Left hindlimb (tissue), 1 donor: ENCODE measurements at regions not wholly inside any gene's neighbourhood (a gene's known extent, or its start where the extent isn't known, plus 50 kb on each side); places are given as distances from the start of the nearest gene placed in this dataset.

Source experiments
- DNase-seq: peaks from one replicate; pipeline ENCODE4 v3.0.0-alpha.2; 2018

GRCh38 chr2:173590276-173590861 lies 235.7 kb downstream of the CDCA7 start:
- peak; percentile 79 for DNase-seq

- no peak for DNase-seq
These were observed 238.4 kb downstream of the CDCA7 start for GRCh38 chr2:173593109-173593508.

- DNase-seq: no peak
These were observed 241.6 kb downstream of the CDCA7 start for GRCh38 chr2:173596244-173596643.

- DNase-seq: no peak
These were observed 243.9 kb downstream of the CDCA7 start for GRCh38 chr2:173598525-173598924.

GRCh38 chr2:173599821-173600359 lies 245.2 kb downstream of the CDCA7 start:
- DNase-seq: no peak

- no peak for DNase-seq
These were observed 247.6 kb downstream of the CDCA7 start for GRCh38 chr2:173602153-173602795.

- DNase-seq: no peak
These were observed 251.3 kb downstream of the CDCA7 start for GRCh38 chr2:173605994-173606393.

GRCh38 chr2:173606619-173607248 lies 252.1 kb downstream of the CDCA7 start:
- DNase-seq: no peak

- DNase-seq: peak; percentile 53
These were observed 253.1 kb downstream of the CDCA7 start for GRCh38 chr2:173607606-173608311.

- DNase-seq: no peak
These were observed 256.4 kb downstream of the CDCA7 start for GRCh38 chr2:173611121-173611520.

GRCh38 chr2:173612354-173612753 lies 257.7 kb downstream of the CDCA7 start:
- DNase-seq: no peak

- DNase-seq: no peak
These were observed 258.7 kb downstream of the CDCA7 start for GRCh38 chr2:173613386-173613785.

GRCh38 chr2:173614265-173614930 lies 259.7 kb downstream of the CDCA7 start:
- DNase-seq: no peak

GRCh38 chr2:173623438-173624319 lies 269.0 kb downstream of the CDCA7 start:
- no peak for DNase-seq

- no peak for DNase-seq
These were observed 270.6 kb downstream of the CDCA7 start for GRCh38 chr2:173625315-173625714.

GRCh38 chr2:173629076-173629475 lies 274.4 kb downstream of the CDCA7 start:
- DNase-seq: no peak

- DNase-seq: no peak
These were observed 275.9 kb downstream of the CDCA7 start for GRCh38 chr2:173630425-173631126.

GRCh38 chr2:173631127-173631460 lies 276.4 kb downstream of the CDCA7 start:
- peak; percentile 47 for DNase-seq

- DNase-seq: no peak
These were observed 289.5 kb downstream of the CDCA7 start for GRCh38 chr2:173644146-173644545.

GRCh38 chr2:173647681-173648311 lies 293.1 kb downstream of the CDCA7 start:
- no peak for DNase-seq

- DNase-seq: no peak
These were observed 294.1 kb downstream of the CDCA7 start for GRCh38 chr2:173648816-173649215.
